ENCODE measurements at regions not wholly inside any gene's neighbourhood (a gene's known extent, or its start where the extent isn't known, plus 50 kb on each side); places are given as distances from the start of the nearest gene placed in this dataset.

DNA sequence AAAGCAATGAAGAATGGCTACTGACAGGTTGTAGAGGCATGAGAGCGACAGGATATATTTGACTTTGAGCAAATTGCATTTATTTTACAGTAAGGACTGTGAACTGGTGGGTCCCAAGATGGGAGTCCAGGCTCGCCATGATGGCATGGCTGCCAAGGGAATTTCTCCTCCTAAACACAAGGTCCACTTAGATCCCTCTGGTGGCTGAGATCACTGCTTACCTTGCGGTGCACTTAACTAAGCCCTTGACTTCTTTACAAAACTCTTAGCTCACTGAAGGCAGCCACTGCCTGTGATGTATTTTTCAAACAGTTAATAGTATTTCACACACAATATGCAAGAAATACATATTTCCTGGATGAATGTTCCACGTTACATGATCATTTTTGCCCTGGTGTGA lies 50.3 kb upstream of the SORBS2 start:
- no peak for TF ChIP-seq CTCF (IDR thresholded peaks at IDR 0.05; ENCODE audit: insufficient read depth, low read depth, low read length, missing control alignments)
- DNase-seq (ENCODE audit: low read depth), result no peak
- H3K4me3 ChIP-seq (ENCODE audit: low read length), result no peak overlapping the region

- TF ChIP-seq CTCF (IDR thresholded peaks at IDR 0.05; ENCODE audit: insufficient read depth, low read depth, low read length, missing control alignments), result no peak
- DNase-seq (ENCODE audit: low read depth), result no peak
- H3K4me3 ChIP-seq (ENCODE audit: low read length), result no peak overlapping the region
Observed at GRCh38 chr4:185863946-185864345, 52.0 kb upstream of the SORBS2 start.

GRCh38 chr4:185865901-185866328 lies 53.9 kb upstream of the SORBS2 start:
- no peak for TF ChIP-seq CTCF (IDR thresholded peaks at IDR 0.05; ENCODE audit: insufficient read depth, low read depth, low read length, missing control alignments)
- peak; percentile 87 for DNase-seq (ENCODE audit: low read depth)
- no peak overlapping the region for H3K4me3 ChIP-seq (ENCODE audit: low read length)

DNA sequence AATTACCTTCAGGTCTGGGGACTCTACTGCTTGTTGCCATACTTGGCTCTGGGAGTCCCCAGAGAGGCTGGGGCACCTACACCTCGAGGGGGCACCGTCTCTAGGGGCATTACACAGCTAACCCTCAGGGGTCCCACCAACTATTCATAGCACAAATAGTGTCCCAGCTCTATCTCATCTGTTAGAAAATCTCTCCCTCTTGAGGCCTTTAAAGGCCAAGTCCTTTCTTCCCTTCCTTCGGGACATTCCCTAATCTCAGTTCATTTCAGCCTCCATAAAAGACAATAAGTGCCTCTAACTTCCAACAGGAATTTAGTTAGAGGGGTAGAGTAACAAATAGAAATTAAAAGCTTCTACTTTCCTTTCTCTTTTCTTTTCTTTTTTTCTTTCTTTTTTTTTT lies 55.8 kb upstream of the SORBS2 start:
- no peak overlapping the region for H3K4me3 ChIP-seq (ENCODE audit: low read length)
- TF ChIP-seq CTCF (IDR thresholded peaks at IDR 0.05; ENCODE audit: insufficient read depth, low read depth, low read length, missing control alignments), result no peak
- no peak for DNase-seq (ENCODE audit: low read depth)

GRCh38 chr4:185868983-185869382 lies 57.0 kb upstream of the SORBS2 start:
- no peak overlapping the region for H3K4me3 ChIP-seq (ENCODE audit: low read length)
- peak; percentile 62 for DNase-seq (ENCODE audit: low read depth)
- TF ChIP-seq CTCF (IDR thresholded peaks at IDR 0.05; ENCODE audit: insufficient read depth, low read depth, low read length, missing control alignments), result no peak

GRCh38 chr4:185869427-185869826 lies 57.4 kb upstream of the SORBS2 start:
- TF ChIP-seq CTCF (IDR thresholded peaks at IDR 0.05; ENCODE audit: insufficient read depth, low read depth, low read length, missing control alignments), result no peak
- DNase-seq (ENCODE audit: low read depth), result no peak

GRCh38 chr4:185870366-185870765 lies 58.4 kb upstream of the SORBS2 start:
- H3K4me3 ChIP-seq (ENCODE audit: low read length), result no peak overlapping the region
- TF ChIP-seq CTCF (IDR thresholded peaks at IDR 0.05; ENCODE audit: insufficient read depth, low read depth, low read length, missing control alignments), result no peak
- no peak for DNase-seq (ENCODE audit: low read depth)

More at GRCh38 chr4:185869427-185869826, 57.4 kb upstream of the SORBS2 start:
- H3K4me3 ChIP-seq (ENCODE audit: low read length), result no peak overlapping the region
